Body of pancreas (tissue), 4 donors: ENCODE measurements at regions not wholly inside any gene's neighbourhood (a gene's known extent, or its start where the extent isn't known, plus 50 kb on each side); places are given as distances from the start of the nearest gene placed in this dataset.

Experiments
- ATAC-seq: fragments of 150-250 bp; one replicate; pipeline ENCODE4 v1.9.1; 2016
- DNase-seq, 4 donors: peaks; one replicate each; pipeline ENCODE4 v3.0.0-alpha.2; 2019
- H3K27ac ChIP-seq, 4 donors: fragments of 200-600 bp; sonication (generic); 1 replicate in 3 of 4; 2 replicates in 1 of 4; pipeline versions ENCODE4 v1.5.1 to v1.6.1; 2016 to 2019; ENCODE audit warnings: mild to moderate bottlenecking in 1 of 4, mixed read lengths in 1 of 4, moderate library complexity in 1 of 4
- H3K27me3 ChIP-seq, 2 donors: fragments of 200-600 bp; sonication (generic); one replicate each; pipeline ENCODE4 v1.6.0; 2016; ENCODE audit warnings: mild to moderate bottlenecking in 1 of 2
- H3K36me3 ChIP-seq, 2 donors: fragments of 200-600 bp; sonication (generic); replicated peaks in 1 of 2; 2 replicates each; pipeline ENCODE4 v1.5.1; 2016; ENCODE audit warnings: low read depth in 2 of 2; ENCODE audit not compliant: insufficient read depth in 1 of 2
- H3K4me1 ChIP-seq: fragments of 200-600 bp; sonication (generic); one replicate; pipeline ENCODE4 v1.6.0; 2016
- H3K4me3 ChIP-seq, 2 donors: fragments of 200-600 bp; sonication (generic); 1 replicate in 1 of 2; 2 replicates in 1 of 2; pipeline ENCODE4 v1.5.1; 2016 to 2019
- H3K9me3 ChIP-seq, 3 donors: fragments of 200-600 bp; sonication (generic); 1 replicate in 2 of 3; 2 replicates in 1 of 3; pipeline ENCODE4 v1.5.1; 2016
- CTCF ChIP-seq, 7 experiments: fragments of 450-650 bp in 4 of 7; fragments of 200-600 bp in 3 of 7; sonication (generic) in 3 of 7; IDR thresholded peaks; one replicate each; pipeline ENCODE4 v1.5.1; 2016 to 2019; ENCODE audit warnings: antibody characterized with exemption in 7 of 7
- POLR2A ChIP-seq, 3 donors: fragments of 450-650 bp; IDR thresholded peaks; one replicate each; pipeline ENCODE4 v1.6.1; 2016; ENCODE audit warnings: antibody characterized with exemption in 3 of 3, mild to moderate bottlenecking in 2 of 3
- WGBS, 2 donors: methylation state at CpG; one replicate each; pipeline ENCODE4 v1.1.5; 2017; 5-methylcytosine and 5-hydroxymethylcytosine counted together
- intact Hi-C: fragments of 100-400 bp; cut with DNase I; formaldehyde crosslinking; loops from one replicate; pipeline ENCODE4 v1.15.1; 2023

GRCh38 chr18:55775972-55776371 lies 188.0 kb upstream of the TCF4 start:
- no peak for ATAC-seq
- Histone ChIP-seq H3K27me3 (peaks cover 0 to 15% of the 10 kb centered on the region in 2 donors), H3K4me1 (peaks cover 17% of the 10 kb centered on the region), H3K36me3 (no peaks in the 10 kb centered on the region), H3K4me3 (no peak overlapping the region), H3K9me3 (no peaks in the 10 kb centered on the region), H3K27ac (no peak overlapping the region)
- intact Hi-C loops = no loop called here
- WGBS, 2 donors = 43 to 46% methylated on average over 2 of the region's 2 CpGs
- TF ChIP-seq CTCF (IDR thresholded peaks at IDR 0.05) (no peak), POLR2A (IDR thresholded peaks at IDR 0.05) (no peak)
- DNase-seq = no peak

GRCh38 chr18:55774505-55774904 lies 186.5 kb upstream of the TCF4 start:
- Histone ChIP-seq H3K27ac (no peak overlapping the region), H3K4me3 (no peak overlapping the region), H3K4me1 (peaks cover 5% of the 10 kb centered on the region), H3K27me3 (peaks cover 0 to under 1% of the 10 kb centered on the region in 2 donors), H3K36me3 (no peaks in the 10 kb centered on the region), H3K9me3 (no peaks in the 10 kb centered on the region)
- TF ChIP-seq POLR2A (IDR thresholded peaks at IDR 0.05) = no peak
- TF ChIP-seq CTCF (IDR thresholded peaks at IDR 0.05) = no peak
- WGBS, 2 donors = 74 to 76% methylated on average over 5 of the region's 5 CpGs
- ATAC-seq = no peak
- intact Hi-C loops = no loop called here
- no peak for DNase-seq

- H3K27ac ChIP-seq = no peak overlapping the region
- H3K9me3 ChIP-seq = no peaks in the 10 kb centered on the region
- no peaks in the 10 kb centered on the region for H3K4me1 ChIP-seq
- no peaks in the 10 kb centered on the region for H3K27me3 ChIP-seq
- WGBS, 2 donors = 78 to 79% methylated on average over 5 of the region's 5 CpGs
- DNase-seq (no peak), ATAC-seq (no peak)
- intact Hi-C loops = no loop called here
- no peaks in the 10 kb centered on the region for H3K36me3 ChIP-seq
- TF ChIP-seq CTCF (IDR thresholded peaks at IDR 0.05) (no peak), POLR2A (IDR thresholded peaks at IDR 0.05) (no peak)
- no peak overlapping the region for H3K4me3 ChIP-seq
Measured at GRCh38 chr18:55768255-55768654, 180.3 kb upstream of the TCF4 start.

- 81 to 88% methylated on average over 5 of the region's 5 CpGs for WGBS, 2 donors
- intact Hi-C loops = no loop called here
- no peaks in the 10 kb centered on the region for H3K9me3 ChIP-seq
- ATAC-seq (no peak), DNase-seq (no peak)
- no peaks in the 10 kb centered on the region for H3K27me3 ChIP-seq
- no peak for TF ChIP-seq POLR2A (IDR thresholded peaks at IDR 0.05)
- TF ChIP-seq CTCF (IDR thresholded peaks at IDR 0.05) = no peak
- no peak overlapping the region for H3K27ac ChIP-seq
- no peaks in the 10 kb centered on the region for H3K4me1 ChIP-seq
- H3K4me3 ChIP-seq = no peak overlapping the region
- H3K36me3 ChIP-seq = no peaks in the 10 kb centered on the region
Measured at GRCh38 chr18:55764386-55764785, 176.4 kb upstream of the TCF4 start.

- intact Hi-C loops = no loop called here
- DNase-seq = no peak
Measured at GRCh38 chr18:55763805-55764204, 175.8 kb upstream of the TCF4 start.

More at GRCh38 chr18:55763805-55764204, 175.8 kb upstream of the TCF4 start:
- WGBS, 2 donors = 78 to 87% methylated on average over 4 of the region's 4 CpGs
- no peaks in the 10 kb centered on the region for H3K9me3 ChIP-seq
- no peaks in the 10 kb centered on the region for H3K4me1 ChIP-seq
- ATAC-seq = no peak
- H3K27me3 ChIP-seq = no peaks in the 10 kb centered on the region
- no peak for TF ChIP-seq CTCF (IDR thresholded peaks at IDR 0.05)
- TF ChIP-seq POLR2A (IDR thresholded peaks at IDR 0.05) = no peak
- no peak overlapping the region for H3K4me3 ChIP-seq
- H3K27ac ChIP-seq = no peak overlapping the region
- no peaks in the 10 kb centered on the region for H3K36me3 ChIP-seq
